ENCODE measurements at regions not wholly inside any gene's neighbourhood (a gene's known extent, or its start where the extent isn't known, plus 50 kb on each side); places are given as distances from the start of the nearest gene placed in this dataset.

DNA sequence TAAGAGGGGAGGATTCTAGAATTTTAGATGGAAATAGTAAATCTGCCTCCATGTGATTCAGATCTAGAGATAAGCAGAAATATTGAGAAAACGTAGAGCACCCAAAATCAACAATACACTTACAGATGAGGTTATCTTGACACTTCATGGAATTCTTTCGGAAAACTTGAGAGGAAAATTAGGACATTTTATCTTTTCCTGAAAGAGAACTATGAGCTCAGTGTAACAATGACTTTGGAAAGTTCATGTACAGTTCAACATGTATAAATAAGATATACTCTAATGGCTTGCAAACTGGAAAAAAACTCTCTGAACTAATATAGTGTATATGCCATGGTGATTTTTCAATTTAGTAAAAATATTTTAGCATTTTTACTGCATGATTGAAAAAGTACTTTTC lies 338.1 kb upstream of the NEGR1 start:
- no peak for DNase-seq

DNA sequence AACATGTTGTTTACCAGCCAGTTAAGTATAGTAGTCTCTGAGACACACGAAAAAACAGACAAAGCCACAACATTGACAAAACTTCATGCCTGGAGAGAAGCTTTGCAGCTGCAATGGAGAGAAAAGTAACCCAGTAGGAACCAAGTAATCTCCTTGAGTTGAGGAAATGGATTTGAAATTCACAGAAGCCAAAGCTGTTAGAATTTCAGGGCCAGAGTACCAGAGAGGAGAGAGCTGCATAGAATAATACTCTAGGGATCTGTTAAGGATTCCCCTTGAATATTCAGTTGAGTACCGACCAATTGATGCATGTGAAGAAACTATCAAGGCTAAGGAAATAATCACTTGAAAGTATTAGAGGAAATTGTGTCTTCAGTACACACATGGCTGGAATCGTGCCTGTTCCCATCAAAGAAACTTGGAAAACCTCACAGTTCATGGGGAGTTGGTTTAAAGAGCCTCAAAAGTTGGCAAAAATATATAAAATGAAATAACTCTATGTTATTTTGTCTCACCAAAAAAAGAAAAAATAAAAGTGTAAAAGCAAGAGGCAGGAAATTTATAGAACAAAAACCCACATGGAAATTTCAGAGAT lies 324.0 kb upstream of the NEGR1 start:
- no peak for DNase-seq

DNA sequence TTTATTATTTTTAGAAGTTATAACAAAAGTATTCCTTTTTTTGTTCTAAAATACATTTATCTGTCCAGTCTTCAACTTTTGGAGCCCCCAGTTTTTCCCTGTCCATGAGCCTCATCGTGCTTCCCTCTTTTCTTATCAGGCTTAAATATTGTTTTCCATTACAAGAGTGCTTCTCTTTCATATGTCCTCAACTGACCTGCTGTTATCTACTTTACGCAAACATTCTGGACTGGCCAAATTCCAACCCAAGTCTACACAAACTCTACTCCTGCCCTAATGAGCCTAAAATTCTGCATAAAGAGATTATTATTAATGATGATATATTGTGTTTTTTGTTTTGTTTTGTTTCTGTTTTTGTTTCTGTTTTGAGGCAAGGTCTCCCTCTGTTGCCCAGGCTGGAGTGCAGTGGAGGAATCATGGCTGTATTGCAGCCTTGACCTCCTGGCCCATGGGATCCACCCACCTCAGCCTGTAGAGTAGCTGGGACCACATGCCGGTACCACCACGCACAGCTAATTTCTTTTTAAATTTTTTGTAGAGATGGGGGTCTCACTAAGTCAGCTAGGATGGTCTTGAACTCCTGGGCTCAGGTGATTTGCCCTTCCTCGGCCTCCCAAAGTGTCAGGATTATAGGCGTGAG lies 318.8 kb upstream of the NEGR1 start:
- no peak for DNase-seq

GRCh38 chr1:72586023-72586685 lies 303.8 kb upstream of the NEGR1 start:
- DNase-seq = no peak

- no peak for DNase-seq
These were observed 297.3 kb upstream of the NEGR1 start for GRCh38 chr1:72579629-72580028.

- no peak for DNase-seq
These were observed 288.5 kb upstream of the NEGR1 start for GRCh38 chr1:72570815-72571214.

DNA sequence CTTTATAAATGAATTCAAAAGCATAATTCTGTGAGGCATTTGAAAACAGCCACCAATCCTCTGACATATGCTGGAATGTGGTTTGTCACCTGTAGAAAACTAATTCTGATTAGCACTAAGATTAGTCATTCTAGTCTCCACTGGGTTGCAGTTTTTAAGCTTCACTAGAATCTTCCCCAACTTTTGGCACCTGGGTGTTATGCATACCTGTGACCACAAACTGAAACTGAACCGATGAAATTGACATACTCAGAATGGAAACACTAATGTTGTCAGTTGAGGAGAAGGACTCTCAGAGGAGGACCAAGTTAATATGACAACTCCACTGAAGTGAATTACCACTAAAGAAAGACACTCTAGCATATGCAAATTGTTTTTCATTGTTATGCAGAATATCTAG lies 285.8 kb upstream of the NEGR1 start:
- DNase-seq = no peak

DNA sequence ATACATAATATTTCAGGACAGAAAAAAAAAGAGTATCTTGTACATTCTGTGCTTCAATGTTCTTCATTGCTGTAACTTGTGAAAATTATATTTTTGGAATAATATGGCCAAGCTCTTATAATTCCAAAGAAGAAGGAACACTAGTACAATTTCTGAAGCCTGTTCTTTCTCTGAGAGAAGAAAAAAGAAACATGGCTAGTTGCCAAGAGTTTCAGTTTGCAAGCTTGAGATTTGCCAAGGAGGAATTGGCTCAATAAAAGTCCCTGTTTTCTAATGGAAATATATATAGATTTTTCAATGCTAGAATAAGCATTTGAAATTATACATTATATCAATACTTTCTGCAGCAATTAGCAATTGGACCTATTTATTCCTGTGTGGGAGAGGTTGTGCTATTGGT lies 285.2 kb upstream of the NEGR1 start:
- no peak for DNase-seq

DNA sequence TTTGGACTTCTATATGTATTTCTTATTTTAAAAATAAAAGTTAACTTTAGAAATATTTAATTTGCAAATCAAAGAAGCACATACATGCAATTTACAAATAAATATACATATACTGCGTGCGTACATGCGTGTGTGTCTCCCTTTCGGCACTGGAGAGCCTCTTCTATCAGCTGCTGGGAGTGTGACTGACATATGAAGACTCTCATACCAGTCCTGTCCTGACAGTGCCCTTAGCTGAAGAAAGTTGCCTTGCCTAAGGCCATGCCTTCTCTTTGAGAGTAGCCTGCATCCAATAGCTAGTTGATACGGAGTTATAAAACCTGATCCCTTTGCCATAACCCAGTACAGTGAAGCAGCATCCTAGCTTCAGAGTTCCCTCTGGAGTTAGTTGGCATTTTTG lies 282.4 kb upstream of the NEGR1 start:
- no peak for DNase-seq

DNA sequence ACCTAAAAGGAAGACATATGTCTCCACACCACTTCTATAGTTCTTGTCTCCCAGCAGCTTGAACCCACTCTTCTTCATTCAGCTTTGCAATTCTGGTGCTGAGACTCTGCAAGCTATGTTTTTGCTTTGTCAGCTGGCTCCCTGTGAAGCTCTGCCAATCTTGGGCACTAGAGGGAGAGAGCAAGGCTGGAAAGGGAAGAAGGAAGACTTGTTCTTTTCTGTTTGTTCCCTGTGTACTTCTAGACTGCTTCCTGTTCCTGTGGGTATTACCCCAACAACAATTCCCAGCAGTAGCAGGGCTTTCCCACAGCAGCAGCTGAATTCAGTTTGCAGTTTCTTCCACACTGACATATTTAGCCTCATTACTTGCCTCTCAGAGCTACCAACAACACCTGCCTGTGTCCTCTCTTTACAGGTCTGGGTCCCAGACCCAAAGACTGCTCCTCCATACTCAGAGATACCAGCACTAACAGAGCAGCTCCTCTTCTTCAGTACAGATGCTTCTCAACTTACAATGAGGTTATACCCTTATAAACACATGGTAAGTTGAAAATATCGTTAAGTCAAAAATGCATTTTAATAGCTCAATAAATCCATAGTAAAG lies 275.2 kb upstream of the NEGR1 start:
- no peak for DNase-seq

GRCh38 chr1:72547412-72547811 lies 265.1 kb upstream of the NEGR1 start:
- DNase-seq = no peak

GRCh38 chr1:72540674-72541073 lies 258.3 kb upstream of the NEGR1 start:
- no peak for DNase-seq

GRCh38 chr1:72535470-72535869 lies 253.1 kb upstream of the NEGR1 start:
- no peak for DNase-seq

- DNase-seq = no peak
These were observed 248.3 kb upstream of the NEGR1 start for GRCh38 chr1:72530646-72531045.

DNA sequence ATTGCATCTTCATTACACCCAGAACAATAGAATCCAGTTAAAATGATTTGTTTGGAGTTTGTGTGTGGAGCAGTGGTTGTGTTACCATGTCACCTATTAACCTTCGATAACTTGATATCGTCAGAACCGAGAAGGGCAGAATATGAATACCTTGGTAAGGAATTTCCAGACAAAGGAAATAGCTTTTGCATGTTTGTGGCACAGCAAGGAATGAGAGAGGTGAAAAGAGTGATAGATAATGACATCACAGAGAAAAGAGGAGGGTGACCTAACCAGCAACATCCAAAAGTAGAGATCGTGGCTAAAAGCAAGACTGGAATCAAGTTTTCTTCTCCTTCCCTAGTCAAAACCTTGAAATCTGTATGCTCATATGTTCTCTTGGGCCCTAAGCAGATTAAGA lies 244.6 kb upstream of the NEGR1 start:
- no peak for DNase-seq

GRCh38 chr1:72524021-72524420 lies 241.7 kb upstream of the NEGR1 start:
- no peak for DNase-seq

- DNase-seq = no peak
These were observed 239.3 kb upstream of the NEGR1 start for GRCh38 chr1:72521659-72522058.

DNA sequence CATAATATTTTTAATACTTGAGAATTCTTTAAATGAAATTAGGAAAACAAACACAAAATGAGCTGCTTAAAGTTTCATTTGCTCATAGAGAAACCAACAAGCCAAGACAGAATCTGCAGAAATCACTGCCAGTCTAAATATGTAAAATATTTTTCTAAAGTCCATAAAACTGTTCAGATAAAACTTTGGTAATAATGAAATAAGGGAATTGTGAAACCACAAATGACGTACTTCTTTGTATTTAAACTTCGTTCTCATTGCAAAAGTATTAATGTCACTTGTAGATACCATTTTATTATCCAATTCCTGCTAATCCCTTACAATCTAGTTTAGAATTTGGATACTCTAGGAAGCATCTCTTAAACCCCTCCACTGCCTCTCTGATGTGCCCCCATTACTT lies 234.5 kb upstream of the NEGR1 start:
- no peak for DNase-seq

DNA sequence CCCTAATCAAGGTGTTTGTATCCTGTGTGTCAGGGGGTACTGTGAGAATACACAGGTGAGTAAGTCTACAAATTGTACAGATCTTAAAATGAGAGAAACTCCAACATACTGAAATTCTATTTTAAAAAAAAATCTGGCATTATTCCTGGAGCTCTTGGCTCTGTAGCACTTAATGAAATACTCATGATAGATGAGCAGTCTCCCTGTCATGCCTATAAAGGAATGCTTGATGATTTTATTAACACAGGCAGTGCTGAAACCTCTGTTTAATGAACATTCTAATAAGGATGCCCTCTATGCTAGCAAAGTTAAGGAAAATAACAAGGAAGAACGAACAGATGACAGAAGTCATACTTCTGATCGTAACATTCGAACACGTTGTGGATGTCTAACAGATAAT lies 233.9 kb upstream of the NEGR1 start:
- no peak for DNase-seq

DNA sequence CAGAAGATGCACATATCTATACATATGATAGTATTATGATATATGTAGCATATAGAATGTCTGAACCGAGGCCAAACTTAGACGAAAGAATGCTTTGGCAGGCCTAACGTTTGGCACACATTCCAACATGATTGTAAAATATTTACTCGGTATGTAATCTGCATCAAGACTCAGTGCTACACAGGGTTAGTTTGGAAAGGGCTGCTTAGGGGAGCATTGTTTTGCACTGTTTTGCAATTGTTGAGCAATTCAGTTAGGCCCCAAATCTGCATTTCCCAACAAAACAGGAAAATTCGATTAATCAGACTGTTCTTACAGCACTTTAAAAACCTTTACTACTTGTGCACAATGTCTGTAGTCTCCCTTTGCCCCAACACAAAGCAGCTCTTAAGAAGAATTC lies 216.0 kb upstream of the NEGR1 start:
- DNase-seq = no peak

DNA sequence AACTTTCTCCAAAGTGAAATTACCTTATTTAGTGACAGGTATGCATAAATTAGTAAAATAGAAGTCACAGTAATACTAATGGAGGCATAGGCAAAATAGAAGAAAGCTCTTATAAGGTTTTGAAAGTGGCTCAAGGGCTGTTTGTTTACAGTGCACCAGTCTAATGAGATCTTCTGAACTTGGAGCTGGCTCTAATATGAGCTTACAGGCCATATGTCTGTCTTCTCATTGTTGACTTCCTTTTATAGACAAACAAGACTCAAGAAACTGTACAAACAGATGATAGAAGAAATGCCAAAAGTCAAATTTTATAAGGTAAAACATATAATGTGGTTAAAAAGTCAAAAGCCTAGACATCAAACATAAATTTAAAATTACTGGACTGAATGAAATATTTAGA lies 207.5 kb upstream of the NEGR1 start:
- no peak for DNase-seq

DNA sequence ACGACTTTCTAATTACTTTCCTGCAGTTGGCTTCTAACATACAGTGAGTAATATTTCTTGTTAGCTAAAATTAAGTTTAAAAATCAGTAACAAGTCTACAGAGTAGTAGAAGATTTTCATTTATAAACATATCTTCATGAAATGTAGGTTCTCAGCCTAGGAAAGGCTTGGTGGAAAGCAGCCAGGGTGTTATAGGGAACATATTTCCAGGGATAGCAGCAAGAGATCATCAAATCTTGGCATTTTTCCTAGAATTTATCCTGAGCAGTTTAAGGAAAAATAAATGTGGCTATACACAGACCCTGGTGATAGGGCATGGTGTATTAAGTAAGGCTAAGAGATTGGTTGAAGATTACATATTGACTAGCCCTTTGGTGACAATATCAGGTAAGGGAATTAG lies 203.5 kb upstream of the NEGR1 start:
- DNase-seq = no peak

- no peak for DNase-seq
These were observed 201.6 kb upstream of the NEGR1 start for GRCh38 chr1:72483846-72484357.

Data from stimulated activated naive CD4-positive, alpha-beta T cell (primary cell).